ENCODE measurements at regions not wholly inside any gene's neighbourhood (a gene's known extent, or its start where the extent isn't known, plus 50 kb on each side); places are given as distances from the start of the nearest gene placed in this dataset.

DNA sequence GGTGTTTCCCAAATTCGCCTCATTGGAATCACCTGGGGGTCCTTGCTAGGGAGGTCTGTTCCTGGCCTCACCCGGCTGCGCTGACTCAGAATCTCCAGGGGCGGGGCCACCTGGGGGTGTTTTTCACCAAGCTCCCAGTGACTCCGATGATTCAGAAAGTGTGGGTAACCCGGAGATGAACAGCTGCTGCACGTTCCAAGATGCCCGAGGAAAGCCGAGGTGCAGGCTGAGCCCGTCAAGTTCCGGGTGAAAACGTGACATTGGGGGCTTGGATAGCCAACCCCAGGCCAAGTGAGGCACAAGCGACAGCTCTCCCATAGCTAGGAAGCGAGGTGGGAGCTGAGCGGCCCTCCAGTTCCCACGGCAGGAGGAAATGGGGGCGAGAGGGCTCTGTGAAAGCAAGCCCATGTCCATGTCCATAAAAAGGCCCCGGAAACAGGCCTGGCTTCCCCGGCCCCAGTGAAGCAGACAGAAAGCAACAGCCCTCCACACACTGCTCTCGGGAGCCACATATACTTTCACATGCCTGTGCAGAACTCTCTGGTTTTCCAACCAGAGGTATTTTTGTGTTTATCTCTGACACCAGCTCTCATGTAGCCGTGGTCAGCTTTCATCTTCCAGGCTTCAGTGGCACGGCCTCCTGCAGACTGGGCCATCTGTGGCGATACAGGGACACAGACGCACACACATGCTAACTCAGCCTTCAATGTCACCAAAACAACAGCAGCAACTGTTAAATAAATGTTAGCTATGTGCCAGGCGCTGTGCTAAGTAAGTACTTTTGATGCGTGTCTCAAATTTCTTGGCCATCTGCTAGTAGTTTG is 90.7 kb upstream of the CCDC28A start:
- Mint-ChIP-seq H3K9me3 (no peaks in the 10 kb centered on the region), H3K36me3 (ENCODE audit: low read depth) (no peaks in the 10 kb centered on the region)

DNA sequence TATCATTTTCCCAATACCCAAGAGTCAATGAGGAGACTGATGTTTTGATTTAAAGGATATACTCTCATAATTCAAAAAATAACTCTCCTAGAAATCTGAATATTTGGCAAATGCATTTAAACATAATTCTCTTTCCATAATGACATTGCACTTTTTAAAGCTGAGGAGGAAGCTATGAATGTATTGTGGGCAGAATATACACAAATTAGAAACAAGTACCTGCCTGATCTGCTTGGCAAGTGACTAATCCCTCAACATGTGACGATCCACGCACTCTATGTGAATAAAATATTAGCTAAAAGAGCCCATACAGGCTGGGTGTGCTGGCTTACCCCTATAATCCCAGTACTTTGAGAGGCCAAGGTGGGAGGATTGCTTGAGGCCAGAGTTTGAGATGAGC is 88.3 kb upstream of the CCDC28A start:
- no peak overlapping the region for H3K27ac Mint-ChIP-seq
- no peaks in the 10 kb centered on the region for H3K4me1 Mint-ChIP-seq (ENCODE audit: low read depth)
- intact Hi-C loops (cut with micrococcal nuclease) = no loop called here
- H3K4me3 Mint-ChIP-seq (ENCODE audit: low read depth) = no peak overlapping the region
- no peak for DNase-seq (ENCODE audit: low spot score)
- no peaks in the 10 kb centered on the region for H3K9me3 Mint-ChIP-seq
- no peaks in the 10 kb centered on the region for H3K36me3 Mint-ChIP-seq (ENCODE audit: low read depth)
- H3K27me3 Mint-ChIP-seq (ENCODE audit: low read depth) = peaks cover 13% of the 10 kb centered on the region

More for the DNA sequence above, 90.7 kb upstream of the CCDC28A start:
- Mint-ChIP-seq H3K27me3 (ENCODE audit: low read depth) (peaks cover 3% of the 10 kb centered on the region), H3K27ac (no peak overlapping the region), H3K4me1 (ENCODE audit: low read depth) (no peaks in the 10 kb centered on the region), H3K4me3 (ENCODE audit: low read depth) (no peak overlapping the region)
- DNase-seq (ENCODE audit: low spot score) = no peak
- intact Hi-C loops (cut with micrococcal nuclease) = no loop called here

DNA sequence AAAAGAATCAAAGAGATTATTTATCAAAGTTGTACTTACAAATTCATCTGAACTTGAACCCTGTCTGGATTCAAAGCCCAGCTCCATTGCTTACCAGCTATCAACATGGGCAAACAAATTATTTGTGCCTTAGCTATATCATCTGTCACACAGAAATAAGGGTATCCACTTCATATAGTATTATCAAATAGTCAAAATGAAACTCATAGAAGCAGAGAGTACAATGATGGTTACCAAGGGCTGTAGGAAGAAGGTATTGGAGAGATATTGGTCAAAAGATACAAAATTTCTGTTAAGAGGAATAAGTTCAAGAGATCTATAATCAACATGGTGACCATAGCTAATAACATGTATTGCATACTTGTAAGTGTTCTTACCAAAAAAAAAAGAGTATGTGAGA is 87.8 kb upstream of the CCDC28A start:
- no peaks in the 10 kb centered on the region for H3K9me3 Mint-ChIP-seq
- H3K27ac Mint-ChIP-seq = no peak overlapping the region
- no peaks in the 10 kb centered on the region for H3K4me1 Mint-ChIP-seq (ENCODE audit: low read depth)
- peaks cover 17% of the 10 kb centered on the region for H3K27me3 Mint-ChIP-seq (ENCODE audit: low read depth)
- intact Hi-C loops (cut with micrococcal nuclease) = no loop called here
- DNase-seq (ENCODE audit: low spot score) = no peak
- H3K4me3 Mint-ChIP-seq (ENCODE audit: low read depth) = no peak overlapping the region
- H3K36me3 Mint-ChIP-seq (ENCODE audit: low read depth) = no peaks in the 10 kb centered on the region

DNA sequence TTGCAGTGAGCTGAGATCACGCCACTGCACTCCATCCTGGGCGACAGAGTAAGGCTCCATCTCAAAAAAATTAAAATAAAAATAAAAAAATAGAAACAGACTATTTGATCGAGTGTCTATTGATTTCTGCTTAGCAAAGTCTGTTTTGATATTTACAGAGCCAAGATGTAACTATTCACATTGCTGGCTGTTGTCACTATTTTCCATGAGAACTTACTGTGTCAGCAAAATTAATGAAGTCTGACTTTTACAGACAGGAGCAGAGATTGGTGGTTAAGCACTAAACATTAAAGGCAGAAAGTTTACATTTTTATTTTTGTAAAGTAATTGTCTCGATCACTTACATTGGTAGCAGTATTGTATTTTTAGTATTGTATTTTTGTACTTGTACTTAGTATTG is 85.0 kb upstream of the CCDC28A start:
- H3K4me1 Mint-ChIP-seq (ENCODE audit: low read depth) = peaks cover 8% of the 10 kb centered on the region
- intact Hi-C loops (cut with micrococcal nuclease) = no loop called here
- peaks cover 30% of the 10 kb centered on the region for H3K27me3 Mint-ChIP-seq (ENCODE audit: low read depth)
- no peak overlapping the region for H3K4me3 Mint-ChIP-seq (ENCODE audit: low read depth)
- H3K36me3 Mint-ChIP-seq (ENCODE audit: low read depth) = no peaks in the 10 kb centered on the region
- no peak for DNase-seq (ENCODE audit: low spot score)
- H3K9me3 Mint-ChIP-seq = no peaks in the 10 kb centered on the region
- no peak overlapping the region for H3K27ac Mint-ChIP-seq

DNA sequence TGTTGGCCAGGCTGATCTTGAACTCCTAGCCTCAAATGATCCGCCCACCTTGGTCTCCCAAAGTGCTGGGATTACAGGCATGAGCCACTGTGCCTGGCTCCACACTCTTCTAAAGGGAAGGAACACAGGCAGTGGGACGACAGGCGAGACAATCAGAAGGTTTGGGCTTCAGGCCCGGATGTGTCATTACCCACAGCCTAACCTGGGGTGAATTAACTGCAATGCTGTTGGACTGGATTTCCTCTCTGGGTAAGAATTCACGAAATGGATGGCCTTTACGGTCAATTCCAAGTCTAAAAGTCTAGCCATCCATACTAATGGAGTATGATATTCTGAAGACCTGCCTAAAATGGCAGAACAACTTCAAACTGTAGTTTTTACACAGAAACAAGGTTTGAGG is 83.7 kb upstream of the CCDC28A start:
- H3K4me3 Mint-ChIP-seq (ENCODE audit: low read depth) = no peak overlapping the region
- H3K27ac Mint-ChIP-seq = no peak overlapping the region
- H3K27me3 Mint-ChIP-seq (ENCODE audit: low read depth) = peaks cover 39% of the 10 kb centered on the region
- no peaks in the 10 kb centered on the region for H3K9me3 Mint-ChIP-seq
- intact Hi-C loops (cut with micrococcal nuclease) = loop anchor here (5.0 kb wide), 2 partner anchors 33 to 98 kb away; no protein-coding TSS in a partner anchor
- peaks cover 9% of the 10 kb centered on the region for H3K4me1 Mint-ChIP-seq (ENCODE audit: low read depth)
- no peak for DNase-seq (ENCODE audit: low spot score)
- H3K36me3 Mint-ChIP-seq (ENCODE audit: low read depth) = no peaks in the 10 kb centered on the region

DNA sequence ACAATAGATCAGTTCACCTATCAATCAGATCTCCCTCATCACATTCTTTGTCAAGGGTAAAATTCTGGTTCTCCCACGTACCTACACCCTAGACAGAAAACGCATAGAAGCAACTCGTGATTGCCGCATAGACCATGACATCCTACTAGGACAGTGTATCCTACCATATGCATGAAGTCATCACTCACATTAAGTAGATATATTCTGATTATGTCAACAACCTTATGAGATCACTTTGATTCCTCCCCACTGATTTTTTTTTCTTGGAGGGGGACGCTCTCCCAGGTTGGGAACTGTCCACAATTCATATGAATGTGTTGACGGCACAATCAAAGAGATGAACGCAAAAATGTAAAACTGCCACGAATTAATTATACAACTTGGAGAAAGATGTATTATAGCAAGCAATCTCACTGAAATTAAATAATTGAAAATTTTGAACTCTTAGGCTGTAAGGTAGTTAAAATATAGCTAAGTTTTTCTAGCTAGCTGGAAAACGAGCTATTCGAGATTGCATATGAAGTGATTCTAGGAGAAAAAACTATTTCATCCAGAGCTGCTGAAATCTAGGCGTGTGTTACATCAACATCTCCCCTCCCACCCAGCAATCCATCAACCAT is 82.5 kb upstream of the CCDC28A start:
- Mint-ChIP-seq H3K27me3 (ENCODE audit: low read depth) (peaks cover 51% of the 10 kb centered on the region), H3K36me3 (ENCODE audit: low read depth) (no peaks in the 10 kb centered on the region), H3K4me1 (ENCODE audit: low read depth) (peaks cover 9% of the 10 kb centered on the region), H3K4me3 (ENCODE audit: low read depth) (peak overlapping the region; percentile 70), H3K9me3 (no peaks in the 10 kb centered on the region), H3K27ac (no peak overlapping the region)
- intact Hi-C loops (cut with micrococcal nuclease) = loop anchor here (5.0 kb wide), 2 partner anchors 34 to 99 kb away; no protein-coding TSS in a partner anchor
- no peak for DNase-seq (ENCODE audit: low spot score)

DNA sequence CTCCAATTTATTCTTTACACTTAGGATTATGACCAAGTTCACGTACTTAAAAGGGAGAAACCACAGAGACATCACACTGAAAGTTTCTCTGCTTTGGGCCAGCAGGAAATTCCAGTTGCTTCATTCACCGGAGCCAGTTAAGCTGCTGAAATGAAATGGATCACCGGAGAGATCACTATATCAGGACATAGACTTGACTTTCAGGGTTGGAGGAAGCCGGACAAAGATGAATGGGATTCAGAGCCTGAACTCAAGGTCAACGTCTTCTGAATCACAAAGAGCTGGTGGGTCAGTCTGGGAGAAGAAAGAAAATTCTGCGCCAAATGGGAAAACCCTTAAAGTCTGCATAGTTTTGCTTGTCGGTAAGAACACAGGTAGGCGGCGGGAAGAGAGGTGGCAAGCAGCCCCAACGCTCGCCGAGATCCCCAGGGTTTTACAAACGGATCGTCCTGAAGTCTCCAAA is 81.9 kb upstream of the CCDC28A start:
- Mint-ChIP-seq H3K36me3 (ENCODE audit: low read depth) (no peaks in the 10 kb centered on the region), H3K9me3 (no peaks in the 10 kb centered on the region), H3K27ac (no peak overlapping the region), H3K4me1 (ENCODE audit: low read depth) (peaks cover 9% of the 10 kb centered on the region), H3K4me3 (ENCODE audit: low read depth) (peak overlapping the region; percentile 70), H3K27me3 (ENCODE audit: low read depth) (peaks cover 51% of the 10 kb centered on the region)
- DNase-seq (ENCODE audit: low spot score) = no peak
- intact Hi-C loops (cut with micrococcal nuclease) = loop anchor here (2.0 to 5.0 kb wide), 3 partner anchors 34 to 99 kb away; partner anchors contain the start of gene CCDC28A

DNA sequence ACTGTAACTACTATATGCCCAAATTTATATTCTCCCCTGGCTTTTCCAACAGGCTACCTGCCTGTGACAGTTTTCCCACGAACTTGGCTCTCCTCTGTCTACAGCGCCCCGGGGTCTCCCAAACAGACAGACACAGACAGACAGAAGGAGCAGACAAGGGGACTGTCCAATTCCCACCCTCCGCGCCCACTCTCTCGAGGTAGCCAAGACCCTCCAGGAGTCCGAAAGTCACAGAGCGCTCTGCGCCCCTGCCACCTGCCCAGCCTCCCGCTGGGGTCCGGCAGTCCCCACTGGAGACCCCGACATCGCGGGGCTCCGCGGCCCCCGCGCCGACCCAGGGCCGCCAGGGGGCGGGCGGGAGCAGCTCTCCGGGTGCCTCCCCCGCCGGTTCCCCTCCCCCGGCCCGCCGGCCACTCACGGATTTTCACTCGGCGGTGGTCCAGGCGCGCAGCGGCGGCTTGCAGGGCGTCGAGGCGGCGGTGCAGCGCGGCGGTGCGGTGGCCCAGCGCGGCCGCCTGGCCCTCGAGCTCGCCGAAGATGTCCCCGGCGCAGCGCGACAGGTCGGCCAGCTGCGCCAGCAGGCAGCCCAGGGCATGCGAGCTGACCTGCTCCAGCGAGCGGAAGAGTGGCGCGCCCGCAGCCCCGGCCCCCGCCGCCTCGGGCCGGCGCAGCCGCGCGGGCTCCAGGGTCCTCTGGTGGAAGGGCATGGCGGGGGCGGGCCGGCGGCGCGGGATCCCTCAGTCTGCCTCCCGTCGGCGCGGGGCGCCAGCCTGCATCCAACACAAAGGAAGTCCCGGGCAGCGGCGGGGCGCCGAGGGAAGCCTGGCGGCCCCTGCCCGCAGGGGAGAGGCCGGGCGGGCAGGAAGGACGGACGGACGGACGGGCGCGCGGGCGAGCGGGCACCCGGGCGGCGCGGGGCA is 81.3 kb upstream of the CCDC28A start:
- Mint-ChIP-seq H3K4me1 (ENCODE audit: low read depth) (peaks cover 9% of the 10 kb centered on the region), H3K9me3 (no peaks in the 10 kb centered on the region), H3K27ac (no peak overlapping the region), H3K27me3 (ENCODE audit: low read depth) (peaks cover 57% of the 10 kb centered on the region), H3K36me3 (ENCODE audit: low read depth) (no peaks in the 10 kb centered on the region), H3K4me3 (ENCODE audit: low read depth) (peak overlapping the region; percentile 70)
- peak; percentile 45 for DNase-seq (ENCODE audit: low spot score)
- intact Hi-C loops (cut with micrococcal nuclease) = loop anchor here (2.0 to 5.0 kb wide), 3 partner anchors 35 to 100 kb away; partner anchors contain the start of gene CCDC28A

DNA sequence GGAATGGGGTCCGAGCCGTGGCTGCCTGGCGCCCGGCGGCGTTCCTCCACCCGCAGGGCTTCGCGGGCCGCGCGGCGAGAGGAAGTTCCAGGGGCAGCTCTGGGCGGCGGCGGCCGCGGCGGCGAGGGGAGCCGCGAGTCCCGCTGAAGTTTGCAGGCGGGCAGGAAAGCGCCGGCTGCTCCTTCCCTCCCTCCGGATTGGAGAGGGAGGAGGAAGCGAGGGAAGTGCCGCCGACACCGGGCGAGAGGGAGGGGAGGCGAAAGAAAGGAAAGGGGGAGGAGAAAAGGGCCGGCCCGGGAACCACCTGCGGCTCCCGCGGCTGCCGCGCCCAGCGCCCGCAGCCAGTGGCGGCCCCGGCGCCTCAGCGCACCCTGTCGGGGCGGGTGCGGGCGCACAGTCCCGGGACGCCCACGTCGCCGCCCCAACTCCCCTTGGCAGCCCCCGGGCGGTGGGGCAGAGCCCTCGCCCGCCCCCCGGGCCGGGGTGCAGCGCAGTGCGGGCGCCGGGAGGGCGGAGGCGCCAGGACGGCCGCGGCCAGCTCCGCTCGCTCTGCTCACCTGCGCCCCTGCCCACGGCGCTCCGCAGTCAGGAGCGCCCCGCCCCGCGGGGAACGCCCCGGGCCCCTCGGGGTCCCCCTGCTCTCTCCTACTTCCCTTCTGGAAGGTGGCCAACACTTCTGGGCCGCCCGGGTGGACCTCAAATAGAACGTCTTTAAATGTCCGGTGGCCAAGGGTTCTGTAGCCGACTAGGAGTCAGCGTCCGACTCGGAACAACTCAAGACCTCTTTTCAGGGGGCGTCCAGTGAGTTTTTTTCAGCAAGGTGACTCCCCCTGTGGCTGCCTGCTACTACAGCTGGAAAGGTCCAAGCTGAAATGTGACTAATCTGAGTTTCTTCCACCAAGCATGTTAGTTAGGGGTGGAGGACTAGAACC is 80.3 kb upstream of the CCDC28A start:
- peaks cover 61% of the 10 kb centered on the region for H3K27me3 Mint-ChIP-seq (ENCODE audit: low read depth)

DNA sequence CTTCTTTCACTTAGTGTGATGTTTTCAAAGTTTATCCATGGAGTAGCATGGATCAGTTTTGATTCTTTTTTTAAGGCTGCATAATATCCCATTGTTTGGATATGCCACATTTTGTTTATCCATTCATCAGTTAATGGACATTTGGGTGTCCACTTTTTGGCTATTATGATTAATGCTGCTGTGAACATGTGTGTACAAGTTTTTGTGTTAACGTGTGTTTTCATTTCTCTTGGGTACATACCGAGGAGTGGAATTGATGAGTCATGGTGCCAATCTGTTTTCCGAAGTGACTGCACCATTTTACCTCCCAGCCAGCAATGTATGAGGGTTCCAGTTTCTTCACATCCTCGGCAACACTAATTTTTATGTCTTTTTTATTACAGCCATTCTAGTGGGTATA is 78.4 kb upstream of the CCDC28A start:
- Mint-ChIP-seq H3K36me3 (ENCODE audit: low read depth) (no peaks in the 10 kb centered on the region), H3K4me3 (ENCODE audit: low read depth) (no peak overlapping the region), H3K9me3 (no peaks in the 10 kb centered on the region), H3K27ac (no peak overlapping the region), H3K27me3 (ENCODE audit: low read depth) (peaks cover 51% of the 10 kb centered on the region), H3K4me1 (ENCODE audit: low read depth) (peaks cover 9% of the 10 kb centered on the region)
- no peak for DNase-seq (ENCODE audit: low spot score)
- intact Hi-C loops (cut with micrococcal nuclease) = no loop called here

More for the DNA sequence above, 80.3 kb upstream of the CCDC28A start:
- Mint-ChIP-seq H3K27ac (no peak overlapping the region), H3K9me3 (no peaks in the 10 kb centered on the region), H3K4me3 (ENCODE audit: low read depth) (peak overlapping the region; percentile 84), H3K4me1 (ENCODE audit: low read depth) (peaks cover 9% of the 10 kb centered on the region), H3K36me3 (ENCODE audit: low read depth) (no peaks in the 10 kb centered on the region)
- DNase-seq (ENCODE audit: low spot score) = peak; percentile 31
- intact Hi-C loops (cut with micrococcal nuclease) = loop anchor here (2.0 to 5.0 kb wide), 3 partner anchors 36 to 101 kb away; partner anchors contain the start of gene CCDC28A

DNA sequence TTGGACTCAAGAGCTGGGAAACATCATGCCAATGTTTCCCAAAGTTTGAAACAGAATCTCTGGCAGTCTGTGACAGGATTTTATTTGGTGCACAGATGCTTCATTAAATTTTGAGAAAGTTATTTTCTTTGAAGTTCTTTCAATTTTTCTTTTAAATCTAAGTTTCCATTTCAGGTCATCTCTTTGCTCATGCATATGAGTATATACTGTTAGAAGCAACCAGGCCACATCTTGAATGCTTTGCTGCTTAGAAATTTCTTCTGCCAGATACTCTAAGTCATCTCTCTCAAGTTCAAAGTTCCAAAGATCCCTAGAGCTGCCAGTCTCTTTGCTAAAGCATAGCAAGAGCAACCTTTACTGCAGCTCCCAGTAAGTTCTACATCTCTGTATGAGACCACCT is 59.1 kb upstream of the CCDC28A start:
- Mint-ChIP-seq H3K27ac (no peak overlapping the region), H3K27me3 (ENCODE audit: low read depth) (peaks cover 13% of the 10 kb centered on the region), H3K4me3 (ENCODE audit: low read depth) (no peak overlapping the region), H3K9me3 (peaks cover 5% of the 10 kb centered on the region), H3K36me3 (ENCODE audit: low read depth) (no peaks in the 10 kb centered on the region), H3K4me1 (ENCODE audit: low read depth) (peaks cover 2% of the 10 kb centered on the region)
- DNase-seq (ENCODE audit: low spot score) = no peak
- intact Hi-C loops (cut with micrococcal nuclease) = no loop called here

All from activated T-helper 2 cell treated with anti-CD3 and anti-CD28 coated beads, Interferon-gamma antibody, Interleukin-2, Interleukin-4, amounts not matched to agents 10 μg/mL and 5 μg/mL and 100 μg/mL, durations not matched to agents 14 hours and 24 hours and 36 hours (primary cell).